Osteoblast (primary cell): ENCODE measurements at regions not wholly inside any gene's neighbourhood (a gene's known extent, or its start where the extent isn't known, plus 50 kb on each side); places are given as distances from the start of the nearest gene placed in this dataset.
A peak's percentile ranks its signal among the peaks of the same experiment; 100 is the strongest.

ENCODE experiments used
- DNase-seq: peaks from one replicate; pipeline ENCODE4 v3.0.0; 2011; ENCODE audit warnings: low spot score, mixed read lengths; ENCODE audit not compliant: insufficient read length; ENCODE audit errors: missing footprints
- H2AFZ ChIP-seq: 2 replicates; pipeline ENCODE4 v1.6.0; 2011; ENCODE audit warnings: mild to moderate bottlenecking, low read length
- H3K27ac ChIP-seq: 2 replicates; pipeline ENCODE4 v1.5.1; 2011; ENCODE audit warnings: mild to moderate bottlenecking, low read depth, low read length, moderate library complexity
- H3K27me3 ChIP-seq: 2 replicates; pipeline ENCODE4 v1.6.0; 2012; ENCODE audit warnings: mild to moderate bottlenecking, control low read depth, inconsistent platforms, low read length, moderate library complexity; ENCODE audit not compliant: insufficient read depth
- H3K36me3 ChIP-seq: 2 replicates; pipeline ENCODE4 v1.5.1; 2011; ENCODE audit warnings: mild to moderate bottlenecking, low read length, control low read depth, moderate library complexity; ENCODE audit not compliant: insufficient read depth
- H3K4me1 ChIP-seq: 2 replicates; pipeline ENCODE4 v1.5.1; 2011; ENCODE audit warnings: mild to moderate bottlenecking, low read length, control low read depth, moderate library complexity; ENCODE audit not compliant: insufficient read depth
- H3K4me2 ChIP-seq: 2 replicates; pipeline ENCODE4 v1.6.0; 2011; ENCODE audit warnings: mild to moderate bottlenecking, low read length; ENCODE audit not compliant: insufficient read depth
- H3K4me3 ChIP-seq: fragments of 200-600 bp; sonication (generic); 3 replicates; pipeline ENCODE4 v1.5.1; 2012; ENCODE audit warnings: mild to moderate bottlenecking, low read length, inconsistent platforms; ENCODE audit not compliant: insufficient read depth
- H3K79me2 ChIP-seq: 2 replicates; pipeline ENCODE4 v1.6.0; 2012; ENCODE audit warnings: mild to moderate bottlenecking, low read length, control low read depth, inconsistent platforms; ENCODE audit not compliant: insufficient read depth
- H3K9me3 ChIP-seq: 2 replicates; pipeline ENCODE4 v1.5.1; 2011; ENCODE audit warnings: low read depth, low read length, control low read depth
- H4K20me1 ChIP-seq: 2 replicates; pipeline ENCODE4 v1.6.0; 2012; ENCODE audit warnings: mild to moderate bottlenecking, low read length, control low read depth; ENCODE audit not compliant: insufficient read depth
- TF ChIP-seq, protein P1 (sequence below): IDR thresholded peaks from 2 replicates; pipeline ENCODE4 v1.5.1; 2011; ENCODE audit warnings: mild to moderate bottlenecking, low read depth, low read length, moderate library complexity; ENCODE audit errors: extremely low read depth

DNA sequence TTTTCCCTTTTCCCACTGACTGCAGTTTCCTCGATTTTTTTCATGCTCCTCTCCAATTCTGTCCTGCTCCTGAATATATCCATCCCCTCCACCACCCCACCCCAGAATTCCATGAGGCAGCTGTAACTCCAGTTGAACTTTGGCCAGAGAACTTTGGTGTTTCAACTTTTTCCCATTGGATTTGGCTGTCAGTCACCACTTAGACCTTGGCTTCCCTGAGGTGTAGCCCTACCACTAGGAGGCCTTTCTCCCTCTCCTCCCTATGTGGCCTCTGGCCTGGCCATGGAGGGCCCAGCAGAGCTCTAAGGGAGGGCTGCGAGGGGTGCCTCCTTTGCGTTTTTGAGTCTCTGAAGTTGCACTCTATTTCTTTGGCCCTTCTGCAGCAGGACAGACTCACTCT, 261.3 kb downstream of the PIK3R1 start:
- H3K4me2 ChIP-seq: no peak overlapping the region
- H3K9me3 ChIP-seq: no peaks in the 10 kb centered on the region
- TF ChIP-seq, protein P1, sequence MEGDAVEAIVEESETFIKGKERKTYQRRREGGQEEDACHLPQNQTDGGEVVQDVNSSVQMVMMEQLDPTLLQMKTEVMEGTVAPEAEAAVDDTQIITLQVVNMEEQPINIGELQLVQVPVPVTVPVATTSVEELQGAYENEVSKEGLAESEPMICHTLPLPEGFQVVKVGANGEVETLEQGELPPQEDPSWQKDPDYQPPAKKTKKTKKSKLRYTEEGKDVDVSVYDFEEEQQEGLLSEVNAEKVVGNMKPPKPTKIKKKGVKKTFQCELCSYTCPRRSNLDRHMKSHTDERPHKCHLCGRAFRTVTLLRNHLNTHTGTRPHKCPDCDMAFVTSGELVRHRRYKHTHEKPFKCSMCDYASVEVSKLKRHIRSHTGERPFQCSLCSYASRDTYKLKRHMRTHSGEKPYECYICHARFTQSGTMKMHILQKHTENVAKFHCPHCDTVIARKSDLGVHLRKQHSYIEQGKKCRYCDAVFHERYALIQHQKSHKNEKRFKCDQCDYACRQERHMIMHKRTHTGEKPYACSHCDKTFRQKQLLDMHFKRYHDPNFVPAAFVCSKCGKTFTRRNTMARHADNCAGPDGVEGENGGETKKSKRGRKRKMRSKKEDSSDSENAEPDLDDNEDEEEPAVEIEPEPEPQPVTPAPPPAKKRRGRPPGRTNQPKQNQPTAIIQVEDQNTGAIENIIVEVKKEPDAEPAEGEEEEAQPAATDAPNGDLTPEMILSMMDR: peak; percentile 21
- no peaks in the 10 kb centered on the region for H3K79me2 ChIP-seq
- peaks cover 8% of the 10 kb centered on the region for H3K4me1 ChIP-seq
- H3K27me3 ChIP-seq: no peaks in the 10 kb centered on the region
- H2AFZ ChIP-seq: no peak overlapping the region
- no peak for DNase-seq
- no peaks in the 10 kb centered on the region for H4K20me1 ChIP-seq
- no peak overlapping the region for H3K4me3 ChIP-seq
- H3K36me3 ChIP-seq: no peaks in the 10 kb centered on the region
- no peak overlapping the region for H3K27ac ChIP-seq

DNA sequence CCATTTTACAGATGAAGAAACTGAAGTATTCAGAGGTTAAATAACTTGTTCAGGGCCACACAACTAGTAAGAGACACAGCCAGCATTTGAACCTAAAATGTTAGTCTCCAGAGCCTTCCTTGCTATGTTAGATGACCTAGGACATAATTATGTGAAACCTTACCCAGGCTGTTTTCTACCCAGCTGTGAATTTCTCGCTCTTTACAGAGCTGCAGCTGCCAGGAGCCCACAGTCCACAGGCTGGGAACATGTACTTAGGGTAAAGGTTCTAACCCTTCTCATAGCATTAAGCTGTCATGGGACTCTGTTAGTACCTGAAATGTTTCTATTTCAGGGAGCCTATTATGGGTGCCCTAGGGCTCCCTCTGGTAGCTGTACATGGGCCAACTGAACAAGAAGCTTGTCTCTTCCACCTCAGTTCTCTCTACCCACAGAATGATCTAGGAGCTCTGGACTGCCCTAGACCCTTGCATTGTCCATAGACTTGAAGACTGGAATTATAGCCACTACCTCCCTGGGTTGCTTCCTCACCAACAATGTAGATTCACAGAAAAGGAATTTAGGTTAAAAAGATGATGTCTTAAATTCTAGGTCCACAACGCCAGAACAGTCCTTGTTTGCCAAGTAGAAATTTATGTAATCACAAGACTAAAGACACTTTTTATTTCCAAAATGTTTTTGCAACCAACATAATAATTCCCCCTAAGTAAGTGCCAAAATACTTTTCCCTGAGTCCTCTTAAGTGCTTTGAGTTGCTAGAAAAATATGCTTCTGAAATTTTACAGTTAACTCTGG, 262.9 kb downstream of the PIK3R1 start:
- no peaks in the 10 kb centered on the region for H3K79me2 ChIP-seq
- H4K20me1 ChIP-seq: no peaks in the 10 kb centered on the region
- peaks cover 8% of the 10 kb centered on the region for H3K4me1 ChIP-seq
- no peak overlapping the region for H2AFZ ChIP-seq
- no peak overlapping the region for H3K27ac ChIP-seq
- TF ChIP-seq, protein P1: no peak
- H3K36me3 ChIP-seq: no peaks in the 10 kb centered on the region
- H3K9me3 ChIP-seq: no peaks in the 10 kb centered on the region
- H3K4me3 ChIP-seq: no peak overlapping the region
- H3K27me3 ChIP-seq: no peaks in the 10 kb centered on the region
- H3K4me2 ChIP-seq: no peak overlapping the region
- peak; percentile 25 for DNase-seq

DNA sequence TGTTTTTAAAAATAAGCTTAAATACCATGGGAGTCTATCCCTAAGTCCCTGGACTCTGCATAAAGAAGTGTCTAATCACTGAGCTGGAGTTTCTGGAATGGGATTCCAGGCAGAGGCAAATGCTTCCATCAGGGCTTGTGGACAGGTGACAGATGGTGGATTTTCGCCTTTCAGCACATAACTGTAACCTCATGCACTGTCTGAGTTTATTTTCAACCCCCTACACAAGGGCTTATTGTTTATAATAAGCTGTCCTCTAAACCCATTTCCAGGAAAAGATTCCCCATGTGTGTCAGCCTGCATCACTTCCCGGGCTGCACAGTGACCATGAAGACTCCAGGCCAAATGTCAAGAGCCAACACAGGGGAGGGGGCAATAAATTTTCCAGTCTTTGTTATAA, 264.0 kb downstream of the PIK3R1 start:
- Histone ChIP-seq H3K36me3 (no peaks in the 10 kb centered on the region), H3K4me1 (peaks cover 8% of the 10 kb centered on the region), H4K20me1 (no peaks in the 10 kb centered on the region), H3K27me3 (no peaks in the 10 kb centered on the region), H3K4me3 (no peak overlapping the region), H2AFZ (no peak overlapping the region), H3K9me3 (no peaks in the 10 kb centered on the region), H3K27ac (no peak overlapping the region), H3K4me2 (no peak overlapping the region), H3K79me2 (no peaks in the 10 kb centered on the region)
- no peak for DNase-seq
- TF ChIP-seq, protein P1: no peak

DNA sequence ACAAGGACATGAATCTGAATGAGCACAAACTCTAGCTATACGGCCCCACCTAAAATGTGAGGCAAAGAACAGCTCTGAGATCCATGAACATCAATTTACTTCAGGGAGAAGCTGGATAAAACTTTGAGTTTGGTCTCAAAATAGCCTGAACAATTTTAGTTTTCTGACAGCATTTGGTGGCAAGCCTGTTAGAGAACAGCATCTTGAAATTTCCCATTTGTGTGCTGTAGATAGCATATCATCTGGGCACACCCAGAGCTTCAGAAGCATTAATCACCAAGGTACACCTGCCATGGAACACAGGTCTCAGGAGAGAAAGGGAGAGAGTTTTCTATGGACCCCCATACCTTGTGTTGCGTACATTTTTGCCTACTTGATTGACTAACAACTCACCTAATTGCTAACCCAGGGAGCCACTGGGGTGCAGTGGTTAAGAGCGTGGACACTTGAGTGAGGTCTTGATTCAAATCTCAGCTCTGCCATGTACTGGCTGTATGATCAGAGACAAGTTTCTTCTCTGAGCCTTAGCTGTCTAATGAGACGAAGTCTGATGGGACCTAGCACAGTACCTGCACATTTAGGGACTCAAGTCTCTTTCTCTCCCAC, 264.9 kb downstream of the PIK3R1 start:
- Histone ChIP-seq H3K27ac (no peak overlapping the region), H4K20me1 (no peaks in the 10 kb centered on the region)
- DNase-seq: no peak

More for the DNA sequence above, 264.9 kb downstream of the PIK3R1 start:
- Histone ChIP-seq H3K4me2 (no peak overlapping the region), H3K9me3 (no peaks in the 10 kb centered on the region), H3K79me2 (no peaks in the 10 kb centered on the region), H3K4me1 (peaks cover 8% of the 10 kb centered on the region), H3K27me3 (no peaks in the 10 kb centered on the region), H3K4me3 (no peak overlapping the region), H3K36me3 (no peaks in the 10 kb centered on the region), H2AFZ (no peak overlapping the region)
- TF ChIP-seq, protein P1: no peak
